H1 (cell line): ENCODE measurements at regions not wholly inside any gene's neighbourhood (a gene's known extent, or its start where the extent isn't known, plus 50 kb on each side); places are given as distances from the start of the nearest gene placed in this dataset.

Experiments
- CTCF ChIA-PET: fragments of 300-600 bp; sonication (Branson Sonifier 250); formaldehyde crosslinking; loops from one replicate; lab custom pipeline; 2021; ENCODE audit not compliant: partially characterized antibody; lab: Charles Lee
- POLR2A ChIA-PET: fragments of 300-600 bp; sonication (Branson Sonifier 250); formaldehyde crosslinking; loops from one replicate; lab custom pipeline; 2021; ENCODE audit warnings: inconsistent platforms; ENCODE audit not compliant: partially characterized antibody; lab: Charles Lee
- DNase-seq, 2 experiments: peaks; one replicate each; pipeline versions ENCODE4 v3.0.0 to v3.0.0-alpha.2; 2010 to 2022; ENCODE audit warnings: low spot score in 2 of 2, low read depth in 1 of 2, mixed read lengths in 1 of 2
- FAIRE-seq: peaks from 2 replicates; lab custom pipeline; 2011; peaks lifted over from hg19 to GRCh38; lab: Jason Lieb, UNC
- H2AFZ ChIP-seq: 2 replicates; pipeline ENCODE4 v1.8.1; 2012; ENCODE audit warnings: low read length, inconsistent platforms
- H2AK5ac ChIP-seq: 2 replicates; pipeline ENCODE4 v1.6.1; 2013; ENCODE audit warnings: low read depth, low read length
- H2BK120ac ChIP-seq: replicated peaks from 2 replicates; pipeline ENCODE3; 2013; ENCODE audit warnings: low read depth, low read length, inconsistent platforms
- H2BK12ac ChIP-seq: 2 replicates; pipeline ENCODE4 v1.6.1; 2013; ENCODE audit warnings: low read depth, low read length
- H2BK15ac ChIP-seq: 2 replicates; pipeline ENCODE4 v1.6.1; 2013; ENCODE audit warnings: low read length
- H2BK20ac ChIP-seq: 2 replicates; pipeline ENCODE4 v1.6.1; 2013; ENCODE audit warnings: low read length
- H2BK5ac ChIP-seq: 2 replicates; pipeline ENCODE4 v1.6.1; 2013; ENCODE audit warnings: low read depth, low read length
- H3K14ac ChIP-seq: 2 replicates; pipeline ENCODE4 v1.6.1; 2013; ENCODE audit warnings: inconsistent platforms; ENCODE audit not compliant: insufficient read length
- H3K18ac ChIP-seq: 2 replicates; pipeline ENCODE4 v1.6.1; 2013; ENCODE audit warnings: low read length; ENCODE audit errors: extremely low read depth
- H3K23ac ChIP-seq: 2 replicates; pipeline ENCODE4 v1.6.1; 2013; ENCODE audit warnings: inconsistent platforms; ENCODE audit not compliant: insufficient read length
- H3K23me2 ChIP-seq: 2 replicates; pipeline ENCODE4 v1.6.1; 2013; ENCODE audit warnings: low read depth, low read length
- H3K27ac ChIP-seq: 2 replicates; pipeline ENCODE4 v1.6.1; 2011; ENCODE audit warnings: low read depth, low read length, inconsistent platforms
- H3K27me3 ChIP-seq, 4 experiments: replicated peaks in 1 of 4; 1 replicate in 1 of 4; 2 replicates in 3 of 4; pipeline versions ENCODE4 v1.6.1 to v1.8.1; 2011 to 2013; ENCODE audit warnings: low read length in 3 of 4, mild to moderate bottlenecking in 3 of 4, inconsistent platforms in 2 of 4, mixed read lengths in 2 of 4, moderate library complexity in 1 of 4; ENCODE audit not compliant: control insufficient read depth in 3 of 4, insufficient read depth in 3 of 4; ENCODE audit errors: extremely low read depth in 1 of 4
- H3K36me3 ChIP-seq, 4 experiments: 2 replicates each; pipeline versions ENCODE4 v1.6.1 to v1.8.1; 2011 to 2013; ENCODE audit warnings: mild to moderate bottlenecking in 4 of 4, low read length in 3 of 4, moderate library complexity in 2 of 4, control low read depth in 1 of 4, inconsistent platforms in 1 of 4; ENCODE audit not compliant: insufficient read depth in 4 of 4, control insufficient read depth in 2 of 4
- H3K4ac ChIP-seq: replicated peaks from 2 replicates; pipeline ENCODE3; 2013; ENCODE audit warnings: low read length, low read depth, mixed read lengths, inconsistent platforms; ENCODE audit not compliant: insufficient read length
- H3K4me1 ChIP-seq, 4 experiments: replicated peaks in 1 of 4; 1 replicate in 1 of 4; 2 replicates in 3 of 4; pipeline versions ENCODE4 v1.6.1 to v1.8.1; 2011 to 2013; ENCODE audit warnings: low read length in 3 of 4, inconsistent platforms in 2 of 4, mixed read lengths in 1 of 4; ENCODE audit not compliant: insufficient read depth in 4 of 4, control insufficient read depth in 3 of 4
- H3K4me2 ChIP-seq, 2 experiments: 2 replicates each; pipeline versions ENCODE4 v1.6.1 to v1.8.1; 2011 to 2013; ENCODE audit warnings: low read depth in 2 of 2, low read length in 2 of 2, control low read depth in 1 of 2, inconsistent platforms in 1 of 2, mild to moderate bottlenecking in 1 of 2; ENCODE audit not compliant: insufficient read depth in 1 of 2
- H3K4me3 ChIP-seq, 4 experiments: fragments of 200-600, 300-600 bp in 1 of 4; sonication (generic), shearing (Covaris generic), sonication (Bioruptor Twin) in 1 of 4; 2 replicates each; pipeline versions ENCODE4 v1.5.1 to v1.8.1; 2011 to 2016; ENCODE audit warnings: low read length in 4 of 4, low read depth in 3 of 4, control low read depth in 2 of 4, inconsistent platforms in 2 of 4, mild to moderate bottlenecking in 2 of 4, mixed read lengths in 1 of 4, moderate library complexity in 1 of 4; ENCODE audit not compliant: insufficient read depth in 2 of 4; ENCODE audit errors: extremely low read depth in 1 of 4
- H3K56ac ChIP-seq: replicated peaks from 2 replicates; pipeline ENCODE3; 2013; ENCODE audit warnings: low read depth, mild to moderate bottlenecking, mixed read lengths, low read length, inconsistent platforms; ENCODE audit not compliant: insufficient read length
- H3K79me1 ChIP-seq: 2 replicates; pipeline ENCODE4 v1.6.1; 2013; ENCODE audit warnings: low read depth, low read length, control low read depth
- H3K79me2 ChIP-seq, 2 experiments: 2 replicates each; pipeline versions ENCODE4 v1.6.1 to v1.8.1; 2012 to 2013; ENCODE audit warnings: low read length in 2 of 2, mild to moderate bottlenecking in 2 of 2, inconsistent platforms in 1 of 2; ENCODE audit not compliant: insufficient read depth in 2 of 2, control insufficient read depth in 1 of 2
- H3K9ac ChIP-seq, 4 experiments: replicated peaks in 1 of 4; 1 replicate in 1 of 4; 2 replicates in 3 of 4; pipeline versions ENCODE4 v1.6.1 to v1.8.1; 2011 to 2013; ENCODE audit warnings: low read depth in 3 of 4, low read length in 3 of 4, control low read depth in 2 of 4, mild to moderate bottlenecking in 2 of 4, moderate library complexity in 2 of 4, inconsistent platforms in 1 of 4; ENCODE audit errors: extremely low read depth in 1 of 4
- H3K9me3 ChIP-seq, 2 experiments: 2 replicates each; pipeline versions ENCODE4 v1.6.1 to v1.8.1; 2012 to 2013; ENCODE audit warnings: mild to moderate bottlenecking in 2 of 2, moderate library complexity in 2 of 2, control low read depth in 1 of 2, inconsistent platforms in 1 of 2, low read depth in 1 of 2, low read length in 1 of 2, mixed read lengths in 1 of 2; ENCODE audit not compliant: insufficient read depth in 2 of 2
- H4K20me1 ChIP-seq, 2 experiments: replicated peaks in 1 of 2; 2 replicates each; pipeline versions ENCODE3 to v1.8.1; 2011 to 2013; ENCODE audit warnings: inconsistent platforms in 2 of 2, low read length in 2 of 2, mild to moderate bottlenecking in 1 of 2; ENCODE audit not compliant: insufficient read depth in 2 of 2, control insufficient read depth in 1 of 2
- H4K5ac ChIP-seq: 2 replicates; pipeline ENCODE4 v1.6.1; 2013; ENCODE audit warnings: low read length, low read depth, mixed read lengths, inconsistent platforms; ENCODE audit not compliant: insufficient read length
- H4K8ac ChIP-seq: 2 replicates; pipeline ENCODE4 v1.8.0; 2013; ENCODE audit warnings: mild to moderate bottlenecking, moderate library complexity, low read length, inconsistent platforms; ENCODE audit not compliant: insufficient read depth; ENCODE audit errors: extremely low read depth
- H4K91ac ChIP-seq: replicated peaks from 2 replicates; pipeline ENCODE3; 2013; ENCODE audit warnings: low read length, mixed read lengths, inconsistent platforms; ENCODE audit not compliant: insufficient read length
- ASH2L ChIP-seq: fragments of 200-600, 300-600 bp; sonication (generic); IDR thresholded peaks from one replicate; pipeline ENCODE4 v1.7.1; 2017; ENCODE audit warnings: low read length
- CBX8 ChIP-seq: fragments of 300-800, 300-1000 bp; sonication (generic); IDR thresholded peaks from 2 replicates; pipeline ENCODE4 v1.7.1; 2016; ENCODE audit warnings: low read depth, low read length, borderline replicate concordance
- CEBPB ChIP-seq: IDR thresholded peaks from 2 replicates; pipeline ENCODE4 v1.6.1; 2012; ENCODE audit warnings: low read depth, low read length
- CHD1 ChIP-seq: IDR thresholded peaks from 2 replicates; pipeline ENCODE4 v1.6.1; 2012; ENCODE audit warnings: low read depth, low read length, improper control_type of control experiment
- KDM1A ChIP-seq: fragments of 200-600, 300-600 bp; sonication (generic); IDR thresholded peaks from 2 replicates; pipeline ENCODE4 v1.7.1; 2016; ENCODE audit warnings: mild to moderate bottlenecking, low read length, borderline replicate concordance
- MAFK ChIP-seq: IDR thresholded peaks from 2 replicates; pipeline ENCODE4 v1.6.1; 2012; ENCODE audit warnings: low read depth, mild to moderate bottlenecking, improper control_type of control experiment, low read length
- RBBP5 ChIP-seq: IDR thresholded peaks from 2 replicates; pipeline ENCODE4 v1.7.1; 2012; ENCODE audit warnings: low read depth, mild to moderate bottlenecking, inconsistent platforms, low read length, moderate library complexity, borderline replicate concordance
- RFX5 ChIP-seq: IDR thresholded peaks from 2 replicates; pipeline ENCODE4 v1.6.1; 2011; ENCODE audit warnings: low read depth, low read length, improper control_type of control experiment, borderline replicate concordance
- SAP30 ChIP-seq: fragments of 300-600 bp; sonication (generic); IDR thresholded peaks from 2 replicates; pipeline ENCODE4 v1.7.1; 2012; ENCODE audit warnings: low read length, moderate library complexity, mild to moderate bottlenecking, inconsistent platforms; ENCODE audit not compliant: insufficient read depth, insufficient replicate concordance
- SP2 ChIP-seq: IDR thresholded peaks from 2 replicates; pipeline ENCODE4 v1.6.1; 2012; ENCODE audit warnings: mild to moderate bottlenecking, low read length, inconsistent platforms
- SUZ12 ChIP-seq: fragments of 200-600 bp; sonication (generic); IDR thresholded peaks from 2 replicates; pipeline ENCODE4 v1.6.1; 2012; ENCODE audit warnings: mild to moderate bottlenecking, inconsistent platforms, low read length, moderate library complexity, mixed read lengths
- TEAD4 ChIP-seq: IDR thresholded peaks from 2 replicates; pipeline ENCODE4 v1.6.1; 2012; ENCODE audit warnings: low read depth, low read length, inconsistent platforms, mixed read lengths
- USF2 ChIP-seq: IDR thresholded peaks from 2 replicates; pipeline ENCODE4 v1.6.1; 2011; ENCODE audit warnings: low read length, improper control_type of control experiment
- ZNF274 ChIP-seq: IDR thresholded peaks from 2 replicates; pipeline ENCODE4 v1.7.0; 2012; ENCODE audit warnings: low read length, borderline replicate concordance; ENCODE audit errors: extremely low read depth
- WGBS, 2 experiments: shearing (Covaris generic) in 1 of 2; methylation state at CpG; one replicate each; pipeline versions ENCODE4 v1.1.6 to v1.1.7; 2013 to 2015; ENCODE audit warnings: low lambda C conversion rate in 2 of 2, mixed read lengths in 2 of 2, inconsistent platforms in 1 of 2, low coverage in 1 of 2, missing lambda C conversion rate in 1 of 2; ENCODE audit not compliant: insufficient replicate concordance in 2 of 2, insufficient coverage in 1 of 2, insufficient read length in 1 of 2; ENCODE audit errors: extremely low coverage in 1 of 2, missing lambda C conversion rate in 1 of 2; 5-methylcytosine and 5-hydroxymethylcytosine counted together

- no peak overlapping the region for H3K23ac ChIP-seq
- no peak overlapping the region for H2BK5ac ChIP-seq
- H2AK5ac ChIP-seq = no peak overlapping the region
- 83% methylated on average over 2 of the region's 2 CpGs; no CpG with 5 or more reads in 1 of the 2 experiments for WGBS, 2 experiments
- ChIA-PET POLR2A (no interaction called here), CTCF (interaction anchor here (0.6 to 0.8 kb wide), 2 partner anchors 17 to 41 kb away, joined by 3 read pairs; no protein-coding TSS in a partner anchor)
- TF ChIP-seq USF2 = no peak
- TF ChIP-seq CEBPB = no peak
- no peak for TF ChIP-seq RFX5
- TF ChIP-seq SAP30 = no peak
- no peak for TF ChIP-seq CBX8
- no peak for TF ChIP-seq TEAD4
- TF ChIP-seq CHD1 = no peak
- no peak for TF ChIP-seq ZNF274
- no peak for TF ChIP-seq RBBP5
- no peak for TF ChIP-seq KDM1A
- no peak for TF ChIP-seq SUZ12
- no peak for TF ChIP-seq MAFK
- no peak for TF ChIP-seq SP2
- no peak for TF ChIP-seq ASH2L
- H3K4me3 ChIP-seq = no peak overlapping the region
- H3K9me3 ChIP-seq = no peaks in the 10 kb centered on the region
- H4K5ac ChIP-seq = no peak overlapping the region
- H3K9ac ChIP-seq = no peak overlapping the region
- no peak overlapping the region for H3K56ac ChIP-seq
- H2BK20ac ChIP-seq = no peak overlapping the region
- H3K36me3 ChIP-seq = no peaks in the 10 kb centered on the region
- H2BK15ac ChIP-seq = no peak overlapping the region
- FAIRE-seq (no peak), DNase-seq (no peak)
- H3K27ac ChIP-seq = no peak overlapping the region
- no peaks in the 10 kb centered on the region for H3K27me3 ChIP-seq
- H4K8ac ChIP-seq = no peak overlapping the region
- no peak overlapping the region for H2BK120ac ChIP-seq
- no peaks in the 10 kb centered on the region for H3K79me2 ChIP-seq
- H2BK12ac ChIP-seq = no peak overlapping the region
- no peak overlapping the region for H2AFZ ChIP-seq
- H3K4ac ChIP-seq = no peak overlapping the region
- H3K18ac ChIP-seq = no peak overlapping the region
- no peaks in the 10 kb centered on the region for H4K20me1 ChIP-seq
- no peak overlapping the region for H4K91ac ChIP-seq
- H3K4me1 ChIP-seq = peaks cover 0 to 2% (median 0%) of the 10 kb centered on the region in 4 experiments; a peak in 1 of 7 replicates
- H3K23me2 ChIP-seq = no peaks in the 10 kb centered on the region
- H3K14ac ChIP-seq = no peak overlapping the region
- no peaks in the 10 kb centered on the region for H3K79me1 ChIP-seq
- H3K4me2 ChIP-seq = no peak overlapping the region
Observed at GRCh38 chr4:54933579-54933978, 191.8 kb downstream of the KDR start.
